ENCODE measurements at regions not wholly inside any gene's neighbourhood (a gene's known extent, or its start where the extent isn't known, plus 50 kb on each side); places are given as distances from the start of the nearest gene placed in this dataset.

- TF ChIP-seq, protein P1, sequence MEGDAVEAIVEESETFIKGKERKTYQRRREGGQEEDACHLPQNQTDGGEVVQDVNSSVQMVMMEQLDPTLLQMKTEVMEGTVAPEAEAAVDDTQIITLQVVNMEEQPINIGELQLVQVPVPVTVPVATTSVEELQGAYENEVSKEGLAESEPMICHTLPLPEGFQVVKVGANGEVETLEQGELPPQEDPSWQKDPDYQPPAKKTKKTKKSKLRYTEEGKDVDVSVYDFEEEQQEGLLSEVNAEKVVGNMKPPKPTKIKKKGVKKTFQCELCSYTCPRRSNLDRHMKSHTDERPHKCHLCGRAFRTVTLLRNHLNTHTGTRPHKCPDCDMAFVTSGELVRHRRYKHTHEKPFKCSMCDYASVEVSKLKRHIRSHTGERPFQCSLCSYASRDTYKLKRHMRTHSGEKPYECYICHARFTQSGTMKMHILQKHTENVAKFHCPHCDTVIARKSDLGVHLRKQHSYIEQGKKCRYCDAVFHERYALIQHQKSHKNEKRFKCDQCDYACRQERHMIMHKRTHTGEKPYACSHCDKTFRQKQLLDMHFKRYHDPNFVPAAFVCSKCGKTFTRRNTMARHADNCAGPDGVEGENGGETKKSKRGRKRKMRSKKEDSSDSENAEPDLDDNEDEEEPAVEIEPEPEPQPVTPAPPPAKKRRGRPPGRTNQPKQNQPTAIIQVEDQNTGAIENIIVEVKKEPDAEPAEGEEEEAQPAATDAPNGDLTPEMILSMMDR (IDR thresholded peaks at IDR 0.05), result no peak
- TF ChIP-seq, protein P2, sequence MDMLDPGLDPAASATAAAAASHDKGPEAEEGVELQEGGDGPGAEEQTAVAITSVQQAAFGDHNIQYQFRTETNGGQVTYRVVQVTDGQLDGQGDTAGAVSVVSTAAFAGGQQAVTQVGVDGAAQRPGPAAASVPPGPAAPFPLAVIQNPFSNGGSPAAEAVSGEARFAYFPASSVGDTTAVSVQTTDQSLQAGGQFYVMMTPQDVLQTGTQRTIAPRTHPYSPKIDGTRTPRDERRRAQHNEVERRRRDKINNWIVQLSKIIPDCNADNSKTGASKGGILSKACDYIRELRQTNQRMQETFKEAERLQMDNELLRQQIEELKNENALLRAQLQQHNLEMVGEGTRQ (IDR thresholded peaks at IDR 0.05; ENCODE audit: borderline replicate concordance, low read depth, low read length), result no peak
- TF ChIP-seq, protein P3, sequence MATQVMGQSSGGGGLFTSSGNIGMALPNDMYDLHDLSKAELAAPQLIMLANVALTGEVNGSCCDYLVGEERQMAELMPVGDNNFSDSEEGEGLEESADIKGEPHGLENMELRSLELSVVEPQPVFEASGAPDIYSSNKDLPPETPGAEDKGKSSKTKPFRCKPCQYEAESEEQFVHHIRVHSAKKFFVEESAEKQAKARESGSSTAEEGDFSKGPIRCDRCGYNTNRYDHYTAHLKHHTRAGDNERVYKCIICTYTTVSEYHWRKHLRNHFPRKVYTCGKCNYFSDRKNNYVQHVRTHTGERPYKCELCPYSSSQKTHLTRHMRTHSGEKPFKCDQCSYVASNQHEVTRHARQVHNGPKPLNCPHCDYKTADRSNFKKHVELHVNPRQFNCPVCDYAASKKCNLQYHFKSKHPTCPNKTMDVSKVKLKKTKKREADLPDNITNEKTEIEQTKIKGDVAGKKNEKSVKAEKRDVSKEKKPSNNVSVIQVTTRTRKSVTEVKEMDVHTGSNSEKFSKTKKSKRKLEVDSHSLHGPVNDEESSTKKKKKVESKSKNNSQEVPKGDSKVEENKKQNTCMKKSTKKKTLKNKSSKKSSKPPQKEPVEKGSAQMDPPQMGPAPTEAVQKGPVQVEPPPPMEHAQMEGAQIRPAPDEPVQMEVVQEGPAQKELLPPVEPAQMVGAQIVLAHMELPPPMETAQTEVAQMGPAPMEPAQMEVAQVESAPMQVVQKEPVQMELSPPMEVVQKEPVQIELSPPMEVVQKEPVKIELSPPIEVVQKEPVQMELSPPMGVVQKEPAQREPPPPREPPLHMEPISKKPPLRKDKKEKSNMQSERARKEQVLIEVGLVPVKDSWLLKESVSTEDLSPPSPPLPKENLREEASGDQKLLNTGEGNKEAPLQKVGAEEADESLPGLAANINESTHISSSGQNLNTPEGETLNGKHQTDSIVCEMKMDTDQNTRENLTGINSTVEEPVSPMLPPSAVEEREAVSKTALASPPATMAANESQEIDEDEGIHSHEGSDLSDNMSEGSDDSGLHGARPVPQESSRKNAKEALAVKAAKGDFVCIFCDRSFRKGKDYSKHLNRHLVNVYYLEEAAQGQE (IDR thresholded peaks at IDR 0.05; ENCODE audit: low read depth, low read length), result no peak
- no peak for TF ChIP-seq EP300 (IDR thresholded peaks at IDR 0.05; ENCODE audit: borderline replicate concordance in 1 of 2, low read depth in 1 of 2, low read length in 1 of 2)
Observed at GRCh38 chr6:170165471-170166117, 125.3 kb downstream of the DLL1 start.

Data from SK-N-SH (cell line).